Fibroblast of lung (primary cell): ENCODE measurements at regions not wholly inside any gene's neighbourhood (a gene's known extent, or its start where the extent isn't known, plus 50 kb on each side); places are given as distances from the start of the nearest gene placed in this dataset.

Experiments
- CTCF ChIP-seq, 2 donors: IDR thresholded peaks in 1 of 2; conservative IDR thresholded peaks in 1 of 2; 1 replicate in 1 of 2; 2 replicates in 1 of 2; pipeline ENCODE4 v1.5.1; 2011 to 2012; ENCODE audit warnings: low read length in 2 of 2, control low read depth in 1 of 2, inconsistent platforms in 1 of 2, low read depth in 1 of 2, mild to moderate bottlenecking in 1 of 2
- EZH2 ChIP-seq: IDR thresholded peaks from 2 replicates; pipeline ENCODE4 v1.5.1; 2012; ENCODE audit warnings: low read length, control low read depth, mild to moderate bottlenecking; ENCODE audit errors: missing control alignments

- no peak for TF ChIP-seq EZH2
- TF ChIP-seq CTCF (conservative IDR thresholded peaks at IDR 0.05 in 1 of 2, IDR thresholded peaks at IDR 0.05 in 1 of 2; ENCODE audit: low read depth in 1 of 2, low read length in 2 of 2) = no peak
Observed at GRCh38 chr14:48616931-48617330, 941.5 kb upstream of the MDGA2 start.
